HG02642 (cell line): ENCODE measurements at regions not wholly inside any gene's neighbourhood (a gene's known extent, or its start where the extent isn't known, plus 50 kb on each side); places are given as distances from the start of the nearest gene placed in this dataset.
"Not testable (repeated sequence)": the region's sequence is repeated elsewhere in the genome, so short reads cannot be mapped to it uniquely, and the experiment has no call there.

Experiments used
- ATAC-seq: cut with Tn5 transposase; IDR thresholded peaks from one replicate; pipeline ENCODE4 v1.9.1; 2021; ENCODE audit warnings: mild to moderate bottlenecking; ENCODE audit not compliant: unreplicated experiment, poor library complexity

DNA sequence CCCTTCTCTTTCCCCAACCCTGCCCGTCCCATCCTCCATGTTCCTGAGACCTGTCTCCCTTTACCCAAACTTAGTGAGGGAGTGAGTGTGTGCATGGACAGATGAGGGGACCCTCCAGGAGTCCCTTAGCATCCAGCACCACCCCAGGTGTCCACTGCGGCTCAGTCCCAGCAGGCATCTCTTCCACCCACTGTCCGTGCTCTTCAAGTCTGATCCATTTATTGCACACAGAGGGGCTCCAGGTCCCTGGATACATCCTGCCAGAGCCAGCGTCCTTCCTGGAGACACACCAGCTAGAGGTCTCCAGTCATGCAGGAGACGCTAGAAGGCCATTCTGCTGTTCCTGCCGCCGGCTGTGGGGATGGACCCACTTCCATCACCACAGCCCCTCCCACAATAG, 239.2 kb downstream of the ADGRD1 start:
- ATAC-seq, result no peak

GRCh38 chr12:131194166-131194565, 240.5 kb downstream of the ADGRD1 start:
- no peak for ATAC-seq

GRCh38 chr12:131195796-131196195, 242.1 kb downstream of the ADGRD1 start:
- no peak for ATAC-seq

DNA sequence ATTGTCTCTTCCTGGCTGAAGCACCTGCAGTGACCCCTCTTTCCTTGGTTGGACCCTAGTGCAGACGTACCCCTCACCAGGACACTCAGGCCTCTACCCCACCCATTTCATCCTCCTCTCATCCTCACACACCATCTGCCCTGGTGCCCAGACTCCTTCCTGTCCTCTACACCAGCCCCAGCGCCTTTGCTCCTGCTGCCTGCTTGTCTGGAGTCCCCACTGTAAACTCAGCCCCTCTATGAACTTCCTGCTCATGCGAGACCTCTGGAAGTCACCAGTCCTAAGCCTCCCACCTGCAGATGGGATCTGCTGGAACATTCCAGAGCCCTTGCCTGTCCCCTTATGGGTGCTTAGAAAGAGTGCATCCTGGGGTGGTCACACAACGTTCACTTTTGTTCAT, 242.5 kb downstream of the ADGRD1 start:
- ATAC-seq, result no peak

- no peak for ATAC-seq
These were observed 243.8 kb downstream of the ADGRD1 start for GRCh38 chr12:131197490-131197889.

GRCh38 chr12:131199221-131199620, 245.5 kb downstream of the ADGRD1 start:
- ATAC-seq, result no peak

DNA sequence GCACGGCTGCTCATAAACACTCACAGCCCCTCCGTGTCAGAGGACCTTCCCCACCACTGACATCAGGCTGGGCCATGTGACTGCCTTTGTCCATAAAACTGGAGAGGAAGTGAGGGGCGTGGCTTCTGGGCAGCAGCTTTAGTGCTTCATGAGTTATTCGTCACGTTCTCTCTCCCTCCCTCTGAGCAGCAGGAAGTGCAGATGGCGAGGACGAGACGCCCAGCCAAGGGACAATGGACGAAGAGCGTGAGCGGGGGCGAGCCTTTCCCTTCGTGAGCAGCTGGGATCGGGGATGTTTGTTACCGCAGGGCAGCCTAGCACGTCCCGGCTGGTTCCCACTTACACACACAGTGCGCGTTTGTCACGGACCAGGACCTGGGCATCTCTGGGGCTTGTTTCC, 248.2 kb downstream of the ADGRD1 start:
- ATAC-seq, result not testable (repeated sequence)

DNA sequence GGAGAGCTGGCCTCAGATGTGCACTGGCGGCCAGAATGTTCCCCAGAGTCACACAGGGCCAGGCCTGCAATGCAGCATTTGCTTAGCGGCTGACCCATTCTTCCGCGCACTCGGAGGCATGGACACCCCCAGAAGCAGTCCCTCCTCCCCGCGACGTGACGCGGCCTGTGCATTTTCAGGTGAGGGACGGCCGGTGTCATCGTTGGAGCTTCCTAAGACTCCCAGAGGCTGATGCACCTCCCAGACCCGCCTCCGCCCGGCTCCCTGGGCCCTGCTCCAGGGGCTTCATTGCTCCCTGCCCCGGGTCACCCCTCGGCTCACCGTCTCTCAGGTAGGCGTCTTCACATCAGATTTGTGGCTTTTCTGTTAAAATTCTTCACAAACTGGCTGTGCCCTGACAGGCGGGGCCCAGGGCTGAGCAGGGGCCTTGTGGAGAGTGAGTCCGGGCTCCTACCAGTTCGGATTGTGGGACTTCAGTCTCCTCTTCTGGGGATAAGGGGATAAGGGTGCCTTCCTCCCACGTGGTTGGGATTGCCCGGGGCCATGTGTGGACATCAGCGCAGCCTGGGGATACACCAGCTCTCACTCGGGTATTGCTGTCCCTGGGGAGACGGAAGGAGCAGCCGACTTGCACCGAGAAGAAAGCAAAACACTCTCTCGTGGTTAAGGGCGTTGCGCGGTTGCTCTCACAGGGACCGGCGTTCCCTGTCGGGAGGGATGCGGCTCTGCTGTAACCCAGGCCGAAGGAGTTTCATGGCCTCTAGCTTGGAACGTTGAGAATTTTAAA, 249.1 kb downstream of the ADGRD1 start:
- no peak for ATAC-seq

DNA sequence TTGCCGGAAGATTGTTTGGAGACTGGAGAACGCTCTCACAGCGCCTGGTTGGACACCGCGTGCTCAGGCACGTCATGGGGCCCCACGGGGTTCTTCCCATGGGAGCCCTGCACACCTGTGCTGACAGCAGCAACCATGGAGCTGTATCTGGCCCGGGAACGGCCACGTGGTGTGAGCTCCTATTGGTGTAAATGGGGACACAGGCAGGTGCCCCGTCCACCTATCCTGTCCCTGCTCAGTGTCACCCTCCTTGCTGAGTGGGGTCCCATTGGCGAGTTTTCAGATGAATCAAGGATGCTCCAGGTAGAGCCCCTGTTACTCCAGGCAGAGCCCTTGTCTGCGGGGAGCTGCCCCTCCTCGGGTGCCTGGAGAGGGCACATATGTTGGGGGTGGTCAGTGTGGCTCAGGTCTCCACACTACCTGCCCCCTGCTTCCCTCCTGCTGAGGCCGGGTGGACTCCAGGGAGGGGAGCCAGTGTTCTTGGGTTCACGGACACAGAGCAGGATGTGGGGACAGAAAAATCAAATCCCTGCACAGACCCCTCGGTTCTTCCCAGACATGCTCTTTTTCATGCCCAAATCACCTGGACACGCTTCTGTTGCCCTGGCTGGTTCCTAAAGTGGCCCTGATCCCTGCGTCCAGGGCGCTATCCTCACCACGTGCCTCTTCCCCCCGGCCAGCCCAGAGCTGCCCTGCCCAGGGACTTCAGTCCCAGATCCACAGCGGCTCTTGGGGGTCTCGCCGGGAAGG, 250.1 kb downstream of the ADGRD1 start:
- no peak for ATAC-seq

GRCh38 chr12:131204416-131205274, 250.9 kb downstream of the ADGRD1 start:
- ATAC-seq, result no peak

- not testable (repeated sequence) for ATAC-seq
These were observed 251.7 kb downstream of the ADGRD1 start for GRCh38 chr12:131205275-131205933.

DNA sequence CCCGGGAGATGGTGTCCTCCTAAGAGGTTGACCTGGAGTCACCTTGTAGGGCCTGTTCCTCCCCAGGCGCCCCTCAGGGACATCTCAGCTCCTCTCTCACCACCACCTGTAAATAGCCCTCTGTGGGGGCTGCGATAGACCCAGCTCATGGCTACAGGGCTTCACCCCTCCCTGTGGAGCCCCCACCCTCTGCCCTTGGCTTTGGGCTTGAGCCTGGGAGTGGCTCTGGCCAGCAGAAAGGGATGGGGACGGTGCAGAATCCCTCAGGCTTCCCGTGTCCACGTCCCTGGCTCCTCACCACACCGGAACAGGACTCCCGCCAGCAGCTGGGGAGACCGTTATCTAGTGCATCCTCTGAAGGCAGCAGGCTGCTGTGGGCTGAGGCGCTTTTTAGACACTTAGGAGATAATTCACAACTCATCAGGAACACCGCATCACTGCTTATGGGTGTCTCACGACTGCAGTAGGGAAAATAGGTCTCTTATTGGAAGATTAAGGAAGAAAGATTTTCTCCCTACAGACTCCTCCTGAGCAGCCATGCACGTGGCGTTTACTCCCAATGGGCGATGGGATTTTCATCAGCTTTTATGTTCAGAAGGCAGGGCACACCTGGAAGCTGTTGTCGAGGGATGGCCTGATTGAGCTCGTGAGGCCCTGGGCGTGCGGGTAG, 253.1 kb downstream of the ADGRD1 start:
- not testable (repeated sequence) for ATAC-seq

DNA sequence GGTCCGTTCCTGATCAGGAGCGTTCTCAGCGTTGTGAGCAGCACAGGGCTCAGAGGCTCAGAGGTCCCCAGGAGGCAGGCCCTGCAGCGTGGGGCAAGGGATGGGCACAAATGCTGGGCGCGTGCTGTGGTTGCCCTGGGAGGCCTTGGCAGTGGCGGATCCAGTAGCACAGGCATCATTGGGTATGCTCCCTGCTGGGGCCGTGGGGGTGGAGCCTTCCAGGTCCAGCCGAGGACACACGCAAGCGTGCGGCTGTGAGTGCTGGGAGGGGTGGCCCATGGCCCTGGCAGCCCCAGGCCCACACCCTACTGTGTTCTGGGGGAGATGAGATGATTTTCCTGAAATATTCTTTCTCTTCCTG, 253.6 kb downstream of the ADGRD1 start:
- not testable (repeated sequence) for ATAC-seq

DNA sequence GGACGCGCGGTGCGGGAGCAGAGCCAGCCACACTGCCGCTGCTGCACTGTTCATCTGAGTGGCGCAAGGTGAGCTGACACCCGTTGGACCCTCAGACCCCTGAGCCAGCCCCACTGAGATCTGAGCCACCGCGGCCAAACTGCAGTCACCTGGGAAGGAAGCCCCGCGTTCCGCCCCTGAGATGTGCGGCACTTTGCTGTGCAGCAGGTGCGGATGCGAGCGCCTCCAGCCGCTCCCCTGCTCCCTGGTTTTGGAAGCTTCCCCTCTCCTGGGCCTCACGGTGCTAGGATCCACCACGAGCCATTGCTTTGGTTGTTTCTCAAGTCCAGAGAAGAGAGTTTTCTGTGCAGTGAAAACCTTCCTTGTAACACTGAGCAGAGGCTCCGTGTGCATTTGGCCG, 254.1 kb downstream of the ADGRD1 start:
- ATAC-seq, result not testable (repeated sequence)

DNA sequence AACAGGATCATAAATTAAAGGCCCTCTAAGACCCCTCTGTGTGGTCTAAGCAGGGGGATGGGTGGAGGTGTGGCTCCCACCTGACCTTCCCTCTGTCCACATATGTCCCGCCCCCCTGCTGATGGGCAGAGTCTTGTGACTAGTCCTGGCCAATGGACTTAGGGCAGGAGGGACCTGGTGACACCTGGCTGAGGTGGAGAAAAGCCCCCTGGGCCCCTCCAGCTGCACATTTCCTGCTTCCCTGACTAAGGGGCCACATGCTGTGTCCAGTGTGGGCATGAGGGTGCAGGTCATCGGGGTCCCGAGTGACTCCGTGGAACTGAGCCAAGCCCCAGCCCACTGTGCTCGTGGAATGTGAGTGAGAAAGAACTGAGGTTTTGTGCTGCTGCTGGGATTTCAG, 254.7 kb downstream of the ADGRD1 start:
- no peak for ATAC-seq

- no peak for ATAC-seq
These were observed 255.7 kb downstream of the ADGRD1 start for GRCh38 chr12:131209082-131210070.

GRCh38 chr12:131210506-131211339, 257.0 kb downstream of the ADGRD1 start:
- no peak for ATAC-seq
